ENCODE measurements at regions not wholly inside any gene's neighbourhood (a gene's known extent, or its start where the extent isn't known, plus 50 kb on each side); places are given as distances from the start of the nearest gene placed in this dataset.
"Not testable (repeated sequence)": the region's sequence is repeated elsewhere in the genome, so short reads cannot be mapped to it uniquely, and the experiment has no call there.

DNA sequence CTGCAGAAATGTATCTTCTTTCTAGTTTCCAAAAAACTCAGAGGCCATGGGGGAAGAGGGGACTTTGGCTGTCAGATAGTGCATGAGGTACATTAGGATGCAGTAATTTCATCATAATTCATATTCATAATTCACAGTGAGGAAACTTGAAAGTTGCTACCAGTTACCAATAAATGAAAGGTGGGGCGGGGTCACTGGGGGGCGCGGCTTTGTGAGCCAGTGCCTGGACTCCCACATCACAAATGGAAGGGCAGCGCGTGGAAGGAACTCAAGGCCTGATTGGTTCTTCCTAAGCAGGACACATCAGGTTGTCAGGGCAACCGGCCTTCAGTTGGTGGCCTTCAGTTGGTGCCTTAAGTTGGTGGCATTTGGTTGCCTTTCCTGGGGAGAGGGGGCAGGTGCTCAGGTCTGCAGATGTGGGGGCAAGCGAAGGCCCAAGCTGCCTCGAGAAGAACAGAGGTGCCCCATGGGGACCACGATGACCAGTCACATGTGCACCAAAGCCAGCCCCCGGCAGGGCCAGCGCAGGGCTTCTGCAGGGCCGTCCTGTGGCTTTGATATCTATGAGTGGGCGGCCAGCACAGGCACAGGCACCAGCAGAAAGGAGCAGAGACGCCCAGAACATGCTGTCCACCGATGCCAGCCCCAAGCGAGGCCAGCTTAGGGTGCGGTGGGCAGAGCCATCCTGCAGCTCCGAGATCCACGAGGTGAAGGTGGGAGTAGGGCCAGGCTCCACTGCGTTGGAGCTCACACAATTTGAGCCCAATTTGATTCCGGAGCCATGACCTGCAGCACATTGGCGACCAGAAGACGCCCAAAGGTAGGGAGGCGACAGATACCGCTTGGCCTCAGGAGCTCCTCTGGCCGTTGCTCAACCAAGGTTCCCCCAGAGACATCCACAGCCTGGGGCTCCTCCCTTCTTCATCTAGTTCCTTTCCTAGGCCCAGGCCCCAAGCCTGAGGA, 3248.2 kb upstream of the OR11H1 start:
- H3K9me2 ChIP-seq (replicated peaks; ENCODE audit: insufficient read depth); H3K79me2 ChIP-seq; H2AFZ ChIP-seq; H4K20me1 ChIP-seq (ENCODE audit: insufficient read depth, poor library complexity, severe bottlenecking); H3K4me3 ChIP-seq; H3K27ac ChIP-seq; H3K9me3 ChIP-seq (ENCODE audit: low read depth); H3K27me3 ChIP-seq; H3K4me1 ChIP-seq (ENCODE audit: insufficient read depth); H3K4me2 ChIP-seq; H3K36me3 ChIP-seq (replicated peaks; ENCODE audit: insufficient read depth, low read depth): not testable (repeated sequence)
- DNase-seq (ENCODE audit: low spot score), result peak; percentile 4
- 74% methylated on average over 24 of the region's 26 CpGs for WGBS (ENCODE audit: low lambda C conversion rate, missing lambda C conversion rate)

GRCh38 chr22:12284690-12285089, 3243.3 kb upstream of the OR11H1 start:
- H3K4me1 ChIP-seq (ENCODE audit: insufficient read depth); H3K27me3 ChIP-seq; DNase-seq (ENCODE audit: low spot score); H3K27ac ChIP-seq; H3K4me3 ChIP-seq; H4K20me1 ChIP-seq (ENCODE audit: insufficient read depth, poor library complexity, severe bottlenecking); H3K79me2 ChIP-seq; H3K4me2 ChIP-seq; H3K9me3 ChIP-seq (ENCODE audit: low read depth); H3K36me3 ChIP-seq (replicated peaks; ENCODE audit: insufficient read depth, low read depth); H3K9me2 ChIP-seq (replicated peaks; ENCODE audit: insufficient read depth); H2AFZ ChIP-seq: not testable (repeated sequence)
- WGBS (ENCODE audit: low lambda C conversion rate, missing lambda C conversion rate), result 12% methylated on average over 2 of the region's 2 CpGs

DNA sequence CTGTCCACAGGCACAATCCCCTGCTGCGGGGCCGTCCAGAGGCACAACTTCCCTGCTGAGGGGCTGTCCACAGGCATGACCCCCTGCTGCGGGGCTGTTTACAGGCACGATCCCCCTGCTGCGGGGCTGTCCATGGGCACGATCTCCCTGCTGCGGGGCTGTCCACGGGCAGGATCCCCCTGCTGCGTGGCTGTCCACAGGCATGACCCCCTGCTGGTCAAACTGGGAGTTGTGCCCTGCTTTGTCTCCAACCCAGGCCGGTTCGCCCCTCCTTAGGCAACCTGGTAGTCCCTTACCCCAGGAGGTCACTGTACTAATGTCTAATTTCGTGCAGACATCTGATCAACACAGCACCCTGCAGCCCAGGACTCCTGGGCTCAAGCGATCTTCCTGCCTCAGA, 3230.6 kb upstream of the OR11H1 start:
- DNase-seq (ENCODE audit: low spot score); H3K9me2 ChIP-seq (replicated peaks; ENCODE audit: insufficient read depth); H3K9me3 ChIP-seq (ENCODE audit: low read depth); H3K4me3 ChIP-seq; H3K27ac ChIP-seq; H2AFZ ChIP-seq; H3K79me2 ChIP-seq; H3K27me3 ChIP-seq; H3K36me3 ChIP-seq (replicated peaks; ENCODE audit: insufficient read depth, low read depth); H4K20me1 ChIP-seq (ENCODE audit: insufficient read depth, poor library complexity, severe bottlenecking); H3K4me1 ChIP-seq (ENCODE audit: insufficient read depth); H3K4me2 ChIP-seq: not testable (repeated sequence)
- 66% methylated on average over 9 of the region's 13 CpGs for WGBS (ENCODE audit: low lambda C conversion rate, missing lambda C conversion rate)
